ENCODE measurements at regions not wholly inside any gene's neighbourhood (a gene's known extent, or its start where the extent isn't known, plus 50 kb on each side); places are given as distances from the start of the nearest gene placed in this dataset.
"Not testable (repeated sequence)": the region's sequence is repeated elsewhere in the genome, so short reads cannot be mapped to it uniquely, and the experiment has no call there.

GRCh38 chr3:87489892-87490291 lies 213.5 kb upstream of the POU1F1 start:
- DNase-seq (ENCODE audit: low spot score), result no peak

- DNase-seq (ENCODE audit: low spot score), result no peak
Observed at GRCh38 chr3:87488765-87489164, 212.4 kb upstream of the POU1F1 start.

GRCh38 chr3:87486635-87487034 lies 210.3 kb upstream of the POU1F1 start:
- not testable (repeated sequence) for DNase-seq (ENCODE audit: low spot score)

GRCh38 chr3:87486115-87486514 lies 209.7 kb upstream of the POU1F1 start:
- DNase-seq (ENCODE audit: low spot score), result no peak

GRCh38 chr3:87478716-87479115 lies 202.3 kb upstream of the POU1F1 start:
- no peak for DNase-seq (ENCODE audit: low spot score)

- no peak for DNase-seq (ENCODE audit: low spot score)
Observed at GRCh38 chr3:87473944-87474343, 197.6 kb upstream of the POU1F1 start.

- no peak for DNase-seq (ENCODE audit: low spot score)
Observed at GRCh38 chr3:87468938-87469337, 192.6 kb upstream of the POU1F1 start.

- no peak for DNase-seq (ENCODE audit: low spot score)
Observed at GRCh38 chr3:87468235-87468634, 191.9 kb upstream of the POU1F1 start.

GRCh38 chr3:87462228-87462627 lies 185.8 kb upstream of the POU1F1 start:
- DNase-seq (ENCODE audit: low spot score), result no peak

- no peak for DNase-seq (ENCODE audit: low spot score)
Observed at GRCh38 chr3:87461443-87461842, 185.1 kb upstream of the POU1F1 start.

GRCh38 chr3:87461036-87461435 lies 184.7 kb upstream of the POU1F1 start:
- DNase-seq (ENCODE audit: low spot score), result no peak

- no peak for DNase-seq (ENCODE audit: low spot score)
Observed at GRCh38 chr3:87448558-87448957, 172.2 kb upstream of the POU1F1 start.

GRCh38 chr3:87446849-87447387 lies 170.5 kb upstream of the POU1F1 start:
- no peak for DNase-seq (ENCODE audit: low spot score)

GRCh38 chr3:87442470-87442869 lies 166.1 kb upstream of the POU1F1 start:
- DNase-seq (ENCODE audit: low spot score), result no peak

GRCh38 chr3:87437765-87438164 lies 161.4 kb upstream of the POU1F1 start:
- no peak for DNase-seq (ENCODE audit: low spot score)

GRCh38 chr3:87436781-87437543 lies 160.6 kb upstream of the POU1F1 start:
- no peak for DNase-seq (ENCODE audit: low spot score)

- DNase-seq (ENCODE audit: low spot score), result no peak
Observed at GRCh38 chr3:87435926-87436620, 159.7 kb upstream of the POU1F1 start.

GRCh38 chr3:87433445-87433844 lies 157.1 kb upstream of the POU1F1 start:
- DNase-seq (ENCODE audit: low spot score), result not testable (repeated sequence)

GRCh38 chr3:87426918-87427317 lies 150.5 kb upstream of the POU1F1 start:
- no peak for DNase-seq (ENCODE audit: low spot score)

GRCh38 chr3:87425056-87425455 lies 148.7 kb upstream of the POU1F1 start:
- DNase-seq (ENCODE audit: low spot score), result no peak

- DNase-seq (ENCODE audit: low spot score), result no peak
Observed at GRCh38 chr3:87423336-87423735, 147.0 kb upstream of the POU1F1 start.

GRCh38 chr3:87422333-87422732 lies 145.9 kb upstream of the POU1F1 start:
- no peak for DNase-seq (ENCODE audit: low spot score)

GRCh38 chr3:87420171-87420570 lies 143.8 kb upstream of the POU1F1 start:
- no peak for DNase-seq (ENCODE audit: low spot score)

All from D341Med (cell line).